Frontal cortex (tissue), 3 donors: ENCODE measurements at regions not wholly inside any gene's neighbourhood (a gene's known extent, or its start where the extent isn't known, plus 50 kb on each side); places are given as distances from the start of the nearest gene placed in this dataset.
"Not testable (repeated sequence)": the region's sequence is repeated elsewhere in the genome, so short reads cannot be mapped to it uniquely, and the experiment has no call there.

Experiments
- DNase-seq, 2 donors: peaks; one replicate each; pipeline ENCODE4 v3.0.0; 2012; ENCODE audit warnings: low spot score in 2 of 2
- FAIRE-seq: peaks from 2 replicates; lab custom pipeline; 2012; peaks lifted over from hg19 to GRCh38; lab: Jason Lieb, UNC
- donor health status: control.
- donor health status: control.
- donor health status: control.

DNA sequence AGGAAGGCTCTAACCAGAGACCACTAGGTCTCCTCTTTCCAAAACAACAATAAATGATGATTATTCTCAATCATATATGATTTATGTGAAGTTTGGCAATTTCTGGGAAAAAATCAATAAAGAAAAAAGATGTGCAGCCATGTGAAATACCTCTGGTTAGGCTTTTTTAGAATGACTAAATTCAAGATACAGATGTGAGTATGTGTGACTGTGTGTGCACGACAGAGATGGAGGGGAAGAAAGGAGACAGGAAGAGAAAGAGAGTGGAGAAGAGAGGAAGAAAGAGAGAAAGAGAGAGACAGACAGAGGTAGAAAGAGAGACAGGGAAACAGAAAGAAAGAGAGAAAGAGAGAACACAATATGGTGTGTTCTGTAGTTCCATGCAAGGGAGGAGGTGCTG is 558.6 kb upstream of the CDH5 start:
- no peak for DNase-seq
- FAIRE-seq = no peak

DNA sequence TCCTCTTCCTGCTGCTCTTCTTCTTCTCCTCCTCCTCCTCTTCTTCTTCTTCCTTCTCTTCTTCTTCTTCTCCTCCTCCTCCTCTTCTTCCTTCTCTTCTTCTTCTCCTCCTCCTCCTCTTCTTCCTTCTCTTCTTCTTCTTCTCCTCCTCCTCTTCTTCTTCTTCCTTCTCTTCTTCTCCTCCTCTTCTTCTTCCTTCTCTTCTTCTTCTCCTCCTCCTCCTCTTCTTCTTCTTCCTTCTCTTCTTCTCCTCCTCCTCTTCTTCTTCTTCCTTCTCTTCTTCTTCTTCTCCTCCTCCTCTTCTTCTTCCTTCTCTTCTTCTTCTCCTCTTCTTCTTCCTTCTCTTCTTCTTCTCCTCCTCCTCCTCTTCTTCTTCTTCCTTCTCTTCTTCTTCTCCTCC is 560.8 kb upstream of the CDH5 start:
- not testable (repeated sequence) for FAIRE-seq, DNase-seq

DNA sequence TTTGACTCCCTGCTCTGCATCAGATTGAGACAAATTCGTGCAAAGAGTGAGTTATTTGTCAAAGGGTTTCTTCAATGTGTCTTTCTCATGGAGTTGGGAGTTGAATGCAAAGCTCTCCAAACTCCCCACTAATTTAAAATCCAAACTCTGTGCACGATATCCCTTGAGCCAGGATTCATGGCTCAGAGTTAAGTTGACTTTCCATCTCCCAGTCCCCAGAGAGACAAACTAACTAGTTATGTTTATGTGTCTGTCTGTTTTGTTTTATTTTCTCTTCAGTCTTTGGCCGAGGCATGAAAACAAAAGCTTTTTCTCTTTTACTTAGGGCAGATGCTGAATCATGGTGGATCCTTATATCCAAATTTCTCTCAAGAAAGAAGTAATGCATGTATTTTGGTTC is 570.0 kb upstream of the CDH5 start:
- no peak for FAIRE-seq
- no peak for DNase-seq

DNA sequence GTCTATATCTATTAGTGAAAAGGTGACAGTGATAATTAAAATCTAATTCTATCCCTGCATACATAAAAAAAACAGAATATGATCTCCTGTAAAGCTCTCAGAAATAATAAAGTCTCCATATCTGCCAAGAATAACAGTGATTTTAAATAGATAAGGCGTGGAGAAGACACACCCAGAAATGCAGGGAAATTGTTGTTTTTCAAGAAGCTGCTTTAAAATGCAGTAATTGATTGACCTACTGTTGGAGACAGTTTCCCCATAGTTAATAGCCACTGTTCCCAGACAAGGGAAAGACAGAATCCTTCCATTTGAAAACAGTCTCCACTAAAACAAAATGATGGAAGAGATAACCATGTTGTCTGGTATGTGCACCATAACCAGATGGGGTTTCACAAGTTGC is 571.5 kb upstream of the CDH5 start:
- no peak for FAIRE-seq
- no peak for DNase-seq

DNA sequence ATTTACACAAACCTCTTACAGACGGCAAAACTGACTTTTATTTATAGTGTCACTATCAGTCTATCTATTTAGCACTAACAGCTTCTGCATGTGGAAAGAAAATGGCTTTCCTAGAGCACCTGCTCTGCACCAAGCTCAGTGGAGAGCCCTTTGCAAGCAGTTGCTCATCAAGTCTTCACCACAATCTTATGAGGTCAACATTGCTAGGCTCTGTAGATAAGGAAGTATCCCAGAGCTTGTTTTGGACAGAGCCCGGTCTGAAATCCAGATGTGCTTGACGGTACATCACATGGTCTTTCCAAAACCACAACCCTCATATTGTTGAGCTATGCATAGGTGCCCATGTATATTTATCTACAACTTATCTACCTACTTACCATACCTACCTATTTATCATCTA is 572.7 kb upstream of the CDH5 start:
- FAIRE-seq = no peak

DNA sequence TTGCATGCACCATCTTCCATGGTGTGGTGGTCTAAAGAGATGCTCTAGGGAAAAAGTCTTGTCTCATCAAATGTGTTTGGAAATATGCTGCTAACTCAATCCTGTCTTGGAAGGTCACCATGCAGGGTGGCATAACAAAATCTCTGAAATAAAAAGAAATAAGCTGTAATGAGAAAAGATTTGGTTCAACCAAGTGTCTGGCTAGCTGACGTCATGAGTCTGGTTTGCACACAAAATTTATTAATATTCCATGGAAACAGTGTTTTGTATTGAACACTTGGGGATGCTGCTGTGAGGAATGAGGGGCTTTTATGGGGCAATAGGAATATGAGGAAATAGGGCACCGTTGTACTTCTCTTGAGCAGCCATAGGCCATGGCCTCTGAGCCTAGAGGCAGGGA is 575.7 kb upstream of the CDH5 start:
- no peak for FAIRE-seq
- no peak for DNase-seq

More for the DNA sequence above, 572.7 kb upstream of the CDH5 start:
- no peak for DNase-seq

DNA sequence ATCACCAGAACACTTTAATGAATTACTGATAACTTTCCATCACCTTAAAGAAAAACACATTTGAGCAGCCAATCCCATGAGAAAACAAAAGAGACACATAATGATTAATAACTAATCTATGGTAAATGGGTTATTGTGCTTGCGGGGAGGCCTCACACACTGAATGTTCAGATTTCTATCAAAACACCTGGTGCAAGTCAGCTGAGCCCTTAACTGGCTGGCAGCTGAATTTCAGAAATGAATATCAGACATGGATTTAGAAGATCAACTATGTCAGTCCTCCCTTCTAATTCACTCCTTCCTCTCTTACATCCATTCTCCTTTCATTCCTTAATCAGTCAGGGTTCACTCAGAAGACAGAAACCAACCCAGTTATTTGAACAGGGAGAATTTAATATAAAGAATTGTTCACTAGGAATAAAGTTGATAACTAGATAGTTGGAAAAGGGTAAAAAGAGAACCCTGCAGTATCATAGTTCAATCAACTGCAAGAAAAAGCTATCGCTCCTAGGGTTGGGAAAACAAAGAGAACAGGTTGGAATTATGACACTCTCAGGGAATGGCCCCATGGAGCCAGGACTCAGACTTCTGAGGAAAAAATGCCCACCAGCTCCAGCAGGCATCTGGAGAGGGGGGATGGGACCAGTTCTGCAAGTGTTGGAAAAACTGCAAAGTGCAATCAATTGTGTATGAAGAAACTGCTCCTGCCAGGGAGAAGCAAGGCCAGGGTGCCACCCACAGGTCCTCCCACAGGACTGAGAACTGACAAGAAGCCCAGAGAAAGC is 577.1 kb upstream of the CDH5 start:
- FAIRE-seq = no peak

DNA sequence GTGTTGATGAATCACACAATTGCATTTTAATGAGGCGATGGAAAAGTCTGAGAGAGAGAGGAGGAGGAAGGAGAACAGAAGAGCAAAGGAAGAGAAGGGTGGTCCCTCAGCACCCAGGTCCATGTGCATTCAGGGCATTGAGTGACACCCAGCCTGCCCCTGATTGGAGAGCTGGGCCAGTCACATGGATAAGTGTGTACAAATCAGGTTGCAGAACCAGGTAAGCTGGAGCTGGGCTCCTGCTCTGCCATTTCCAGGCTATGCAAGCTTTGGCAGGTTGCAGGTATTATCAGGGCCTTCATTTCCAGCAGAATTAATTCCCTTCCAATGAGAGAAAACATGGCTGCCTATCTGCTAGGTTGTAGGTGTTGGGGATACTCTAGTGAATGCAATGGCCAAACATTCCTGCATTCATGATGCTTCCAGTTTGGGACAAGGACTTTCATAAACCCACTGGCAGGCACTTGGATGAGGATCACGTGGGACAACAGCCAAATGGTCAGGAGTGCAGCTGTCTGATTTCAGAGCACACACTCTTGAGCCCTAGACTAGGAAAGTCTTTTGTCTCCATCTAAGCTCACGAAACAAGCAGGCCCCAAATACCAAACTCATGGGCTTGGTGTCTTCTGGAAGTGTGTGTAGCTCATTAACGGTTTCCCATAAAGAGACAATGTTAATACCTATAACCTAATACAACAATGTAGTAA is 577.9 kb upstream of the CDH5 start:
- DNase-seq = no peak
- no peak for FAIRE-seq

More for the DNA sequence above, 577.1 kb upstream of the CDH5 start:
- DNase-seq = no peak

DNA sequence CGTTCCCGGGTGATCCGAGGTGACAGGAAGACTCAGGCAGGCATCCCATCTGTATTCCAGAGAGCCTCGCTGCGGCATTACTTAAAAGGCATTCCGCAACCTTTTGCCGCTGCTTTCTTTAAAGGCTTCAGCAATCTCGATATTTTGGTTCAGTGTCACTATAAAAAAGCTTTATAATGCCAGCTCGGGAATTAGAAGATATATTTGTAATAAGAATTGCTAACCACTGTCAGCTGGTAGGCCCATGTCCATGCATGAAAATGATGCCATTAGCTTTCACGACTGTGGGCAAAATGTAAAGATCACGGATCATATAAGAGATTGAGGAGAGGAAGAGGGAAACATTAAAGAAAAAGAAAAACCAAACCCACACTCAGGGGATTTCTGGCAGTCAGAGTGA is 578.6 kb upstream of the CDH5 start:
- DNase-seq (no peak), FAIRE-seq (no peak)

DNA sequence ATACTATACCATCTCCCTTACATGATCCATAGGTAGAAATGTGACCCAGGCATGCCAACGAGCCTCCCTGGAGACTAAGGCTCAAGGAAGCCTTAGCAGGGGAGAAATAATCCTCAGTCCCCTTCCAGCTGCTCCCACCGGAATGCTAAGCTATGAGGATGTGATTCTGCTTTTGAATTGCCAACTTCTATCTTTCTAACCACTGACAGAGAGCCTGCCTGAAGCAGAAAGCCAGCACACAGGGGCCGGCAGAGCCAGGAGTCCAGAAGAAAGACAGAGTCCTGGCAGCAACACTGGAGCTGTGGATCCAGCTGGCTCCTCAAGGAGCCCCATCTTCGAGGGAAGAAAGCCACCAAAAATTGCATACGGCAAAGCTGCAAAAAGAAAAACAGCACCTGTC is 579.6 kb upstream of the CDH5 start:
- DNase-seq (no peak), FAIRE-seq (no peak)

DNA sequence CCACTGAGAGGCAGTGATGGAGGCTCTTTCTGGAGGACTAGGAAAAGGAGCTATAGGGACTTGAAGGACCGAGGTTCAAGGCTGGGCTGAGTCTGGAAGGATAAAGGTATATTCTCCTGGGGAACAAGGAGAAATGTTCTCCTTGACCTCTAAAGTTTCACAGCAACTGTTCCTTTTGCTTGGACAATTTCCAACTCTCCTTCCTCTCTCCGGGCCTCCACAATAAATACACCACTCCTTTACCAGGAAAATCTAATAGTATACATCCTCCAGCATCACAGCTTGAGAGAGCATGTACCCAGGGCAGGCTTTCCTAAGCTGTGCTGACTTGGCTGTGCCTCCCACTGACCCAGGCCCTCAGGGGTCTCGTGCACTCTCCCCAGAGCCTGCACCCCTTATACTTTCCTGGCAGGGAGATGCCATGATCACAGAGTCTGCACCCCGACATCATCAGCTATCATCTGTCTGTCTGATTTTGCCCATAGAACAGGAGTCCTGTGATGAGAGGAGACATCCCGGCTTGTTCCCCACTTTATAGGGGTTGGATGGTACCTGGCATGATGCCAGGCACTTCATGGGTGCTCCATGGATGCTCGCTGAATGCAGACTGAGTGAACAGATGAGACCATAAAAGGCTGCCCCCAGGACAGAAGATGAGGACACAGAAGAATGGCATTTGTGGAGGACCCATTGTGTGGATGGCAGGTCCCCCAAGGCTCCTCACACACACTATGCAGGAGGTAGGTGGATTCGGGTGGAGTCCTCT is 582.6 kb upstream of the CDH5 start:
- no peak for FAIRE-seq
- no peak for DNase-seq

DNA sequence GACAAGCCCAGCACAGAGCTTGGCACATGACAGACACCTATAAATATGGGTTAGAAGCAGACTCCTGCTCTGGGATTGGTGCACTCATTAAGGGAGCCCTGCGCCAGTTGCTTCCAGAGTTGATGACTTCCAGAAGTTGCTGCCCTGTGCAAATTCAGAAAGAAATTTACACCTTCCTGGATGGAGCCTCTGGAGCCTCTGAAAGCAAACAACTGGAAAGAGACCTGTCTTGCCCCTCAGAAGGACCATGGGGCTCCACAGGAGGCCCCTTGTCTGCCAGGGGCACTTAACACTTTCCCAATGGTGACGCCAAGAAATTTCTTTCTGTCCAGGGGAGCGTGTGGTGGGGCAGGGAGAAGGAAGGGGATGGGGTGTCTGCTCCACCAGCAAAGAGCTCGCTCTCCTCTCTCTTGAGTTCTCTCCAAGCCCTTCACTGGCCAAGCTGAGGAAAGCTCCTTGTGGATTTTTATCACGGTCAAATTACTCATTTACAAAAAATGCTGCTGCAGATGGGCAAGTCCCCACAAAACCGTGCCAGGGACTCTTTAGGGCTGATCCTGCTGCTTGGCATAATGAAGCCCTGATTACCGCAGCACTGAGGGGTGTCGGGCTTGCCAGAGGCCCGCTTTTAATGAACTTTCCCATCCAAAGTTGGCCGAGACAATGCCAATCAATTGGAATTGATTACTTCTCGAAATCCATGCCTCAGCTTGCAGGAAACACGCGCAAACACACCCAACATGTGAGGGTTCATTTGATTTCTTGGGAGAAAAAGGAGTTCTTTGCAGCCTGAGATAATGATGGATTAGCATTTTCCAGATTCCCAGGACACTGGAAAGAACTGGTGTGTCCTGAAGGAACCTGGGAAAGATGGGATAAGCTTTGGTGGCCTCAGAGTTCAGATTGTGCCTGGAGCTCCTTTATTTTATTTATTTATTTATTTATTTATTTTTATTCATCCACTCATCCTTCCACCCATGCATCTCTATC is 583.6 kb upstream of the CDH5 start:
- no peak for FAIRE-seq
- peak in 1 of 2 donors; percentile 10 for DNase-seq

DNA sequence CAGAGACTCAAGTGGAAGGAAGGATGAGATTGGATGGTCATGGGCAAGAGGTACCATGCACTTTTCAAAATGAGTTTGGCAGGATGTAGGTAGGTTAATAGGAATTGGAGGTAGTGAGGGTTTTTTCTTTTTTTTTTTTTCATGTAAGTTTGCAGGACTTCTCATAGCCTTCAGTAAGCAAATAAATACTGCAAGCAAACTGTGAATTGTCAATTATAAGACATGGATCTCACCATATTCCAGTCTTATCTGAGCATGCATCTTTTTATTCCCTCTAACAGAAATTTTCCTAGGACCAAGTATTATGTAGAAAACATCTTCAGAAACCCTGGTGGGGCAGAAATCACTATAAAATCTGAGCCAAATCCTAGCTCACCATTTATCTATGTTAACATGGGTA is 584.6 kb upstream of the CDH5 start:
- FAIRE-seq (no peak), DNase-seq (no peak)

DNA sequence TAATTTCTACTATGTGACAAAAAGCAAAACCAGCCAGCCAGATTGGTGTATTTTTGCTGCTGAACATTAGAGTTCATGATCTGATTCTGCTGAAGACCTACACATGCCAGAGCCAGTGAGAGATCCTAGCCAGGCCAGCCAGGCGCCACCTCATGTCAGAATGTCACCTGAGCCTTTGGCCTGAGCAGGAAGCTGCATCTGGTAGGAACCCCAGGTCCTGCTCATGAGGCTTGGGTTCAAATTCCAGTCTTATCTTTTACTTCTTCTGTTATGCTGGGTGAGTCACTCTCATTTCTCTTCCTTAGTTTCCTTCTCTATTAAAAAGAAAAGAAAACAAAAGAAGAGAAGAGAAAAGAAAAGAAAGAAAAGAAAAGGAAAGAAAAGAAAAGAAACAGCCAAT is 585.1 kb upstream of the CDH5 start:
- DNase-seq (no peak), FAIRE-seq (no peak)

DNA sequence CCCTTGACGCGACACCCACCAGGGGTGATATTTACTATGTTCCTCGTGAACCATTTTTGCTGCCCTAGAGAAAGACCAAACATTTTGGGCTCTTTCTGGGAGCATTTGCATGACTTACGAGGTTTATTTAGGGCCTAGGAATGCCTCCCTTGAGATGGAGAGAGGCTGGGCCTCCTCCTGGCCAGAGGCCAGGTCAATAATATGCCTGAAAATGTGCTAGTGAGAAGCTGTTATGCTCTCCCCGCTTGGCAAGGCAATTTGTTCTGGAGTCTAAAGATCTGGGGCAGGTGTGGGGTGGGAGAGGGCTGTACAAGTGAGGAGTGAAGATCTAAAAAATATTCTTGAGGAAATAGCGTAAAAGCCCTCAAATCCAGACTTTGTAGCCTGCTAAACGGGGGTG is 587.3 kb upstream of the CDH5 start:
- no peak for FAIRE-seq
- no peak for DNase-seq

DNA sequence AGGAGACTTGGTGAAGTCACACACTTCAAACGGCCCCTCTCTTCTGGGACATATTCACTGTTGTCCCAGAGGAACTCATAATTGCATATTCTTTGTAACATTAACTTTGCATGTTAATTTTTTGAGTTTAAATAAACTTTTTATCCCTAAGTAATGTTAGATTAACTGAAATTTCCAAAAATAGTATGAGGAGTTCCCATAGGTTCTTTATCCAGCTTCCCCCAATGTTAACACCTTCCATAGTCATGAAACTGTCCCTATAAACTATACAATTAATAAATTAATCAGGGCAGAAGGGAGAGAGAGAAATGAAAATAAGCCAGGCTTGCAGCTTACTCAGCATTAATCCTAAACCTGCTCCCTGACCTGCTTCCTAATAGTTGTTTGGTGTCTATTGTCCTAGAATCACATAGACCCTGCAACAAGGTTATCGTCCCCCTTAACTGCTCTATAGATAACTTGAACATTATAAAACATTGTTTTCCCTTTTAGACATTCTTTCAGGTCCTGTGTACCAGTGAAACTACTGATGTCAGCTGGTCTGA is 589.8 kb upstream of the CDH5 start:
- FAIRE-seq = no peak
- DNase-seq = no peak

DNA sequence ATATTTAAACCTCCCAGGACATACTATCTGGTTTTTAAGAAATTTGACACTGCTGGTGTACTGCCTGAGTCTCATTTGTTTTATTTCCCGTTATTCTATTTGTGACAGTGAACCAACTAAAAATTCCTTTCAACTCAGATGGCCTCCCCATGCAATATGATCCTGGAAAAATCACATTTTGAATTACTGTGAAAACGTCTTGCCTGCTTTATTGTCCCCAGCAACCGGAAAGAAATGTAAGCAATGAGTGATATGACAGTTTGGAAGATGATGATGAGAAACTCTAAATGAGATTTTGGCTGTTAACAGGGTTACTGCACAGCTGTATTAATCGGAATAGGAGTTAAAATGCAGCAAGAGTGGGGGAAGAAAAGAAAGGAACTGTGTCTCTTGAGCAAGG is 590.7 kb upstream of the CDH5 start:
- DNase-seq (no peak), FAIRE-seq (no peak)

DNA sequence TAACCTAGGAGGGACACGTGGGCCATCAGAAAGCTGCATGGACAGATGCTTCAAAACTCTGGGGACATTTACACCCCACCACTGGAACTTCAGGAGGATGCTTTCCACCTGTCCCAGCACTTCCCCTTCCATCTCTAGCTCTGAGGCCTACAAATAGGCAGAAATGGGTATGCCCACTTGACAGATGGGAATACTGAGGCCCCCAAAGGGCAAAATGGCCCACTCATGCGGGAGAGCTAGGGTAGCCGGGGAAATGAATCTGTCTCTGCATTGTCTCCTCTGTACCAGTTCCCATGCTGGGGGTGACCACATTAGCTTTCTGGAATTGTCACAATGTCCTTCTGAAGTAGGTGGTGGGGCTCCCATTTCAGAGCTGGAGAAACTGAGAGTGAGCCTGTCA is 592.1 kb upstream of the CDH5 start:
- FAIRE-seq = no peak
- no peak for DNase-seq

DNA sequence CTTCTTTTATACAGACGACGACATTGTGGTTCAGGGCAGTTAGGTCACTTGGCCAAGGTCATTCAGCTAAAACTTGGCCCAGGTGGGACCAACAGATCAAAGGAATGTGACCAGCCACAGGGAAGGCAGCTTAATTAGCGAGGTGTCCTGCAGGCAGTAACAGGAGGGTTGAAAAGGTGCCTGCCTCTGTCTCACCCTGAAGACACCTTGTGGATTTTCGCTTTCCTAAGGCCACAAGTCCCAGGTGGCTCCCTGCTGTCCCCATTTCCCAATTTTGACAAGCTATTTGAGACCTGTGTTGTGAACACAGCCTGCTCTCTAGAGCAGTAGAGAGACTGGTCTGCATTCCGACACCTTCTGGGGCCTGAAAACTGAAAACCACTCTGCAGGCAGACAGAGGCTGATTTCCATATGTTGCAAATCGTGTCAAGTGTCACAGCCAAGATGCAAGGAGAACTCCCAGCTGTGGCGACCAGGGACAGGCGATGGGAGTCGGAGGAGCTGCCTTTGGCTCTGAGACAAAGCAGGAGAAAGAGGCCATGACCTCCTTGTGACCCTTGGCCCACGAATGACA is 593.1 kb upstream of the CDH5 start:
- FAIRE-seq (no peak), DNase-seq (no peak)
